K562 (cell line): ENCODE measurements at regions not wholly inside any gene's neighbourhood (a gene's known extent, or its start where the extent isn't known, plus 50 kb on each side); places are given as distances from the start of the nearest gene placed in this dataset.

Experiments used
- ATAC-seq: fragments of 200-7000 bp; cut with Tn5 transposase; 3 replicates; pipeline ENCODE4 v1.9.1; 2020; ENCODE audit warnings: moderate library complexity
- BruUV-seq: library from RNA; stranded (reverse); fragments of 400-500 nt; replicated peaks from 2 replicates; lab custom pipeline; 2021; lab: Mats Ljungman, UMichigan
- CTCF ChIA-PET: fragments of 300-600 bp; formaldehyde crosslinking; extraction: SDS; loops from one replicate; lab custom pipeline; 2021; ENCODE audit warnings: low intra/inter-chr PET ratio; lab: Yijun Ruan, JAX
- POLR2A ChIA-PET: fragments of 300-600, 350-650 bp; sonication (Branson Sonifier 250); formaldehyde crosslinking; extraction: SDS; loops from one replicate; lab custom pipeline; 2021; ENCODE audit warnings: antibody characterized with exemption, inconsistent platforms; lab: Yijun Ruan, JAX
- DNase-seq, 4 experiments: peaks; one replicate each; pipeline versions ENCODE4 v3.0.0 to v3.0.0-alpha.2; 2011 to 2018; ENCODE audit warnings: low spot score in 3 of 4, mixed read lengths in 3 of 4; ENCODE audit errors: extremely low read depth in 1 of 4
- FAIRE-seq: peaks from 2 replicates; lab custom pipeline; 2011; peaks lifted over from hg19 to GRCh38; lab: Jason Lieb, UNC
- H2AFZ ChIP-seq: 2 replicates; pipeline ENCODE4 v1.6.0; 2011; ENCODE audit warnings: low read depth, low read length, control low read depth, inconsistent platforms
- H3K27ac ChIP-seq: fragments of 200-600 bp; 3 replicates; pipeline ENCODE4 v1.8.0; 2011; ENCODE audit warnings: low read depth, mild to moderate bottlenecking, control low read depth, inconsistent platforms, low read length, moderate library complexity, mixed read lengths; ENCODE audit errors: extremely low read depth
- H3K27me3 ChIP-seq, 2 experiments: fragments of 300-600 bp in 1 of 2; 2 replicates in 1 of 2; 3 replicates in 1 of 2; pipeline versions ENCODE4 v1.6.0 to v1.8.0; 2011; ENCODE audit warnings: inconsistent platforms in 2 of 2, low read length in 2 of 2, mild to moderate bottlenecking in 1 of 2, mixed read lengths in 1 of 2, moderate library complexity in 1 of 2; ENCODE audit not compliant: control insufficient read depth in 2 of 2, insufficient read depth in 2 of 2
- H3K36me3 ChIP-seq: fragments of 300-600 bp; 3 replicates; pipeline ENCODE4 v1.8.0; 2011; ENCODE audit warnings: mild to moderate bottlenecking, low read length, inconsistent platforms; ENCODE audit not compliant: control insufficient read depth, insufficient read depth
- H3K4me1 ChIP-seq, 2 experiments: fragments of 200-600 bp in 1 of 2; replicated peaks in 1 of 2; 2 replicates in 1 of 2; 3 replicates in 1 of 2; pipeline versions ENCODE4 v1.5.1 to v1.8.0; 2011; ENCODE audit warnings: inconsistent platforms in 2 of 2, low read length in 2 of 2, mild to moderate bottlenecking in 1 of 2, mixed read lengths in 1 of 2, moderate library complexity in 1 of 2; ENCODE audit not compliant: control insufficient read depth in 2 of 2, insufficient read depth in 2 of 2
- H3K4me2 ChIP-seq: 2 replicates; pipeline ENCODE4 v1.6.1; 2011; ENCODE audit warnings: low read length, control low read depth, inconsistent platforms, mixed read lengths; ENCODE audit not compliant: insufficient read depth
- H3K4me3 ChIP-seq: fragments of 200-600 bp; sonication (generic), shearing (Covaris generic); 2 replicates; pipeline ENCODE4 v1.5.1; 2016; ENCODE audit warnings: control low read depth, inconsistent platforms
- H3K79me2 ChIP-seq: fragments of 200-600 bp; 3 replicates; pipeline ENCODE4 v1.8.0; 2011; ENCODE audit warnings: low read length, inconsistent platforms; ENCODE audit not compliant: control insufficient read depth, insufficient read depth
- H3K9ac ChIP-seq, 2 experiments: 2 replicates each; pipeline versions ENCODE4 v1.6.0 to v1.6.1; 2011; ENCODE audit warnings: low read depth in 2 of 2, low read length in 2 of 2, control low read depth in 1 of 2, inconsistent platforms in 1 of 2, mild to moderate bottlenecking in 1 of 2, mixed read lengths in 1 of 2; ENCODE audit not compliant: insufficient read depth in 1 of 2
- H3K9me1 ChIP-seq: one replicate; pipeline ENCODE4 v1.6.0; 2011; ENCODE audit warnings: inconsistent platforms, mild to moderate bottlenecking, low read length, moderate library complexity; ENCODE audit not compliant: control insufficient read depth, insufficient read depth
- H3K9me3 ChIP-seq: replicated peaks from 2 replicates; pipeline ENCODE4 v1.5.1; 2011; ENCODE audit warnings: low read depth, low read length, inconsistent platforms; ENCODE audit not compliant: control insufficient read depth, insufficient read depth
- H4K20me1 ChIP-seq: replicated peaks from 2 replicates; pipeline ENCODE4 v1.6.1; 2011; ENCODE audit warnings: low read length, inconsistent platforms, mixed read lengths; ENCODE audit not compliant: control insufficient read depth, insufficient read depth
- BDP1 ChIP-seq: IDR thresholded peaks from 3 replicates; pipeline ENCODE4 v1.6.1; 2011; ENCODE audit not compliant: insufficient read length, insufficient read depth
- CBX5 ChIP-seq: IDR thresholded peaks from 2 replicates; pipeline ENCODE4 v1.6.1; 2014; ENCODE audit warnings: low read depth, borderline replicate concordance
- DDX20 ChIP-seq: fragments of 450-650 bp; IDR thresholded peaks from 2 replicates; pipeline ENCODE4 v1.6.1; 2016; ENCODE audit warnings: missing genetic modification characterization, low read depth, mild to moderate bottlenecking, missing compliant biosample characterization, moderate library complexity
- ETS2 ChIP-seq: IDR thresholded peaks from 2 replicates; pipeline ENCODE4 v1.6.1; 2016; ENCODE audit warnings: borderline replicate concordance, missing genetic modification characterization, mild to moderate bottlenecking, moderate library complexity, missing compliant biosample characterization; ENCODE audit not compliant: poor library complexity, severe bottlenecking
- GABPA ChIP-seq: fragments of 200-800 bp; sonication (Bioruptor generic); conservative IDR thresholded peaks from 2 replicates; pipeline ENCODE4 v1.6.1; 2016; ENCODE audit warnings: low read depth, missing genetic modification characterization, missing compliant biosample characterization
- HIVEP1 ChIP-seq: fragments of 250-450 bp; sonication (Bioruptor Pico); IDR thresholded peaks from 2 replicates; pipeline ENCODE4 v1.4.0; 2020; ENCODE audit warnings: mild to moderate bottlenecking
- MYNN ChIP-seq, 2 experiments: sonication (generic); formaldehyde crosslinking in 1 of 2; IDR thresholded peaks; 2 replicates each; pipeline versions ENCODE4 v1.5.0 to v1.6.1; 2016 to 2020; ENCODE audit warnings: antibody characterized with exemption in 1 of 2, missing genetic modification reagents in 1 of 2
- NRF1 ChIP-seq, 2 experiments: fragments of 450-650 bp; IDR thresholded peaks in 1 of 2; conservative IDR thresholded peaks in 1 of 2; 2 replicates each; pipeline ENCODE4 v1.6.1; 2014; ENCODE audit warnings: mild to moderate bottlenecking in 2 of 2
- PKNOX1 ChIP-seq: fragments of 450-650 bp; IDR thresholded peaks from 2 replicates; pipeline ENCODE4 v1.6.1; 2016
- PTRF ChIP-seq: fragments of 450-650 bp; IDR thresholded peaks from 2 replicates; pipeline ENCODE4 v1.6.1; 2016; ENCODE audit warnings: mild to moderate bottlenecking, missing genetic modification characterization, missing compliant biosample characterization
- PTTG1 ChIP-seq: fragments of 450-650 bp; IDR thresholded peaks from 2 replicates; pipeline ENCODE4 v1.6.1; 2016; ENCODE audit warnings: low read depth, mild to moderate bottlenecking, missing genetic modification characterization, missing compliant biosample characterization
- PURB ChIP-seq: sonication (generic); formaldehyde crosslinking; IDR thresholded peaks from 2 replicates; pipeline ENCODE4 v1.9.0; 2021; ENCODE audit warnings: low read depth, mild to moderate bottlenecking, missing genetic modification reagents
- RBFOX2 ChIP-seq: fragments of 200-400 bp; formaldehyde crosslinking; IDR thresholded peaks from 2 replicates; pipeline ENCODE4 v1.6.1; 2017; ENCODE audit warnings: low read depth, mild to moderate bottlenecking, low read length, moderate library complexity
- WGBS: fragments of 100-300 bp; shearing (Covaris generic); methylation state at CpG from one replicate; pipeline ENCODE4 v1.1.6; 2016; ENCODE audit warnings: low coverage, mixed read lengths; ENCODE audit not compliant: insufficient coverage; ENCODE audit errors: missing lambda C conversion rate; 5-methylcytosine and 5-hydroxymethylcytosine counted together
- in situ Hi-C: fragments of 300-500 bp; cut with MboI; formaldehyde crosslinking; loops from 4 replicates; pipeline ENCODE4 v1.15.0; 2018; ENCODE audit warnings: inconsistent platforms, mixed read lengths
- intact Hi-C: fragments of 100-400 bp; cut with micrococcal nuclease; formaldehyde crosslinking; loops from 2 replicates; pipeline ENCODE4 v1.14.2; 2022
- TF ChIP-seq, protein P1 (sequence below): sonication (generic); formaldehyde crosslinking; IDR thresholded peaks from 2 replicates; pipeline ENCODE4 v1.8.1; 2023; ENCODE audit warnings: mild to moderate bottlenecking, missing genetic modification reagents

- H3K9me3 ChIP-seq, result no peaks in the 10 kb centered on the region
- WGBS, result 0% methylated on average over 2 of the region's 2 CpGs
- H3K27me3 ChIP-seq, result no peaks in the 10 kb centered on the region
- ChIA-PET POLR2A (no interaction called here), CTCF (no interaction called here)
- no peak overlapping the region for H3K4me3 ChIP-seq
- no peak overlapping the region for H3K9ac ChIP-seq
- in situ Hi-C loops, result no loop called here
- no peak overlapping the region for H3K4me2 ChIP-seq
- TF ChIP-seq PKNOX1 (no peak), CBX5 (no peak), PTTG1 (no peak), ETS2 (tag) (no peak), BDP1 (no peak)
- H3K27ac ChIP-seq, result no peak overlapping the region
- H2AFZ ChIP-seq, result no peak overlapping the region
- H3K79me2 ChIP-seq, result no peaks in the 10 kb centered on the region
- H3K36me3 ChIP-seq, result no peaks in the 10 kb centered on the region
- H3K9me1 ChIP-seq, result no peaks in the 10 kb centered on the region
- FAIRE-seq (no peak), DNase-seq (no peak), ATAC-seq (no peak)
- no peaks in the 10 kb centered on the region for H3K4me1 ChIP-seq
- no peaks in the 10 kb centered on the region for H4K20me1 ChIP-seq
- intact Hi-C loops, result no loop called here
- BruUV-seq, result no TSS peak
Observed at GRCh38 chr3:188080091-188080490, 73.9 kb upstream of the LPP start.

- H2AFZ ChIP-seq, result no peak overlapping the region
- intact Hi-C loops (no loop called here), in situ Hi-C loops (no loop called here)
- POLR2A ChIA-PET, result interaction anchor here (0.6 kb wide), 1 partner anchor 276 kb away, joined by 3 read pairs; no protein-coding TSS in a partner anchor
- no peak overlapping the region for H3K4me3 ChIP-seq
- DNase-seq (no peak), FAIRE-seq (no peak), ATAC-seq (no peak)
- no peaks in the 10 kb centered on the region for H3K4me1 ChIP-seq
- 3% methylated on average over 2 of the region's 2 CpGs for WGBS
- H3K9ac ChIP-seq, result no peak overlapping the region
- CTCF ChIA-PET, result no interaction called here
- no peaks in the 10 kb centered on the region for H3K36me3 ChIP-seq
- no peaks in the 10 kb centered on the region for H4K20me1 ChIP-seq
- no peaks in the 10 kb centered on the region for H3K27me3 ChIP-seq
- no peak overlapping the region for H3K4me2 ChIP-seq
- BruUV-seq, result no TSS peak
- no peaks in the 10 kb centered on the region for H3K9me1 ChIP-seq
- H3K9me3 ChIP-seq, result no peaks in the 10 kb centered on the region
- no peaks in the 10 kb centered on the region for H3K79me2 ChIP-seq
- no peak overlapping the region for H3K27ac ChIP-seq
- TF ChIP-seq NRF1 (conservative IDR thresholded peaks at IDR 0.05 in 1 of 2, IDR thresholded peaks at IDR 0.05 in 1 of 2), result no peak
- TF ChIP-seq PTRF (tag), result no peak
- no peak for TF ChIP-seq PURB (CRISPR knock-in tag)
- TF ChIP-seq DDX20 (tag), result no peak
- TF ChIP-seq GABPA, result no peak
- no peak for TF ChIP-seq RBFOX2
- TF ChIP-seq, protein P1, sequence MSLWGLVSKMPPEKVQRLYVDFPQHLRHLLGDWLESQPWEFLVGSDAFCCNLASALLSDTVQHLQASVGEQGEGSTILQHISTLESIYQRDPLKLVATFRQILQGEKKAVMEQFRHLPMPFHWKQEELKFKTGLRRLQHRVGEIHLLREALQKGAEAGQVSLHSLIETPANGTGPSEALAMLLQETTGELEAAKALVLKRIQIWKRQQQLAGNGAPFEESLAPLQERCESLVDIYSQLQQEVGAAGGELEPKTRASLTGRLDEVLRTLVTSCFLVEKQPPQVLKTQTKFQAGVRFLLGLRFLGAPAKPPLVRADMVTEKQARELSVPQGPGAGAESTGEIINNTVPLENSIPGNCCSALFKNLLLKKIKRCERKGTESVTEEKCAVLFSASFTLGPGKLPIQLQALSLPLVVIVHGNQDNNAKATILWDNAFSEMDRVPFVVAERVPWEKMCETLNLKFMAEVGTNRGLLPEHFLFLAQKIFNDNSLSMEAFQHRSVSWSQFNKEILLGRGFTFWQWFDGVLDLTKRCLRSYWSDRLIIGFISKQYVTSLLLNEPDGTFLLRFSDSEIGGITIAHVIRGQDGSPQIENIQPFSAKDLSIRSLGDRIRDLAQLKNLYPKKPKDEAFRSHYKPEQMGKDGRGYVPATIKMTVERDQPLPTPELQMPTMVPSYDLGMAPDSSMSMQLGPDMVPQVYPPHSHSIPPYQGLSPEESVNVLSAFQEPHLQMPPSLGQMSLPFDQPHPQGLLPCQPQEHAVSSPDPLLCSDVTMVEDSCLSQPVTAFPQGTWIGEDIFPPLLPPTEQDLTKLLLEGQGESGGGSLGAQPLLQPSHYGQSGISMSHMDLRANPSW (CRISPR knock-in tag), result no peak
- no peak for TF ChIP-seq MYNN (IDR thresholded peaks at IDR 0.05)
- TF ChIP-seq MYNN (CRISPR knock-in tag; IDR thresholded peaks at IDR 0.05), result no peak
- TF ChIP-seq HIVEP1 (CRISPR knock-in tag), result no peak
Observed at GRCh38 chr3:188082031-188082430, 71.9 kb upstream of the LPP start.
